Panc1 (cell line): ENCODE measurements at regions not wholly inside any gene's neighbourhood (a gene's known extent, or its start where the extent isn't known, plus 50 kb on each side); places are given as distances from the start of the nearest gene placed in this dataset.

Experiments used
- ATAC-seq: fragments of 200-7000 bp; cut with Tn5 transposase; 2 replicates; pipeline ENCODE4 v1.9.1; 2020; ENCODE audit warnings: mild to moderate bottlenecking, moderate library complexity
- BruUV-seq: library from RNA; stranded (reverse); fragments of 400-500 nt; replicated peaks from 2 replicates; lab custom pipeline; 2021; lab: Mats Ljungman, UMichigan
- CTCF ChIA-PET: fragments of 300-600 bp; sonication (Branson Sonifier 250); formaldehyde crosslinking; loops from one replicate; lab custom pipeline; 2022; ENCODE audit warnings: antibody characterized with exemption; lab: Charles Lee
- POLR2A ChIA-PET: fragments of 300-600 bp; sonication (Branson Sonifier 250); formaldehyde crosslinking; loops from one replicate; lab custom pipeline; 2022; ENCODE audit warnings: antibody characterized with exemption; lab: Charles Lee
- DNase-seq: peaks from one replicate; pipeline ENCODE4 v3.0.0-alpha.2; 2010; ENCODE audit warnings: low read depth, low spot score
- H3K27ac ChIP-seq: 2 replicates; pipeline ENCODE4 v1.5.1; 2011; ENCODE audit warnings: mild to moderate bottlenecking, low read length, inconsistent platforms
- H3K27me3 ChIP-seq: fragments of 200-500 bp; sonication (Bioruptor generic); 2 replicates; pipeline ENCODE4 v1.6.0; 2014; ENCODE audit warnings: low read length, inconsistent platforms; ENCODE audit not compliant: control insufficient read depth, insufficient read depth
- H3K36me3 ChIP-seq: fragments of 200-500 bp; sonication (Bioruptor generic); 2 replicates; pipeline ENCODE4 v1.5.1; 2014; ENCODE audit warnings: inconsistent platforms, mild to moderate bottlenecking, low read length, moderate library complexity; ENCODE audit not compliant: control insufficient read depth, insufficient read depth
- H3K4me1 ChIP-seq: 2 replicates; pipeline ENCODE4 v1.5.1; 2011; ENCODE audit warnings: inconsistent platforms, mild to moderate bottlenecking, low read length, moderate library complexity; ENCODE audit not compliant: control insufficient read depth, insufficient read depth
- H3K4me3 ChIP-seq, 2 experiments: 2 replicates each; pipeline ENCODE4 v1.5.1; 2011 to 2012; ENCODE audit warnings: low read depth in 2 of 2, low read length in 2 of 2, mild to moderate bottlenecking in 2 of 2, inconsistent platforms in 1 of 2, moderate library complexity in 1 of 2
- H3K9me3 ChIP-seq: fragments of 200-500 bp; sonication (Bioruptor generic); 2 replicates; pipeline ENCODE4 v1.5.1; 2014; ENCODE audit warnings: low read depth, mild to moderate bottlenecking, inconsistent platforms, low read length, moderate library complexity; ENCODE audit not compliant: control insufficient read depth, insufficient read depth
- CTCF ChIP-seq: fragments of 450-650 bp; IDR thresholded peaks from 2 replicates; pipeline ENCODE4 v1.5.1; 2017; ENCODE audit warnings: mild to moderate bottlenecking
- POLR2AphosphoS5 ChIP-seq: IDR thresholded peaks from 2 replicates; pipeline ENCODE4 v1.6.1; 2012; ENCODE audit warnings: mild to moderate bottlenecking, low read depth, low read length, moderate library complexity
- REST ChIP-seq, 2 experiments: IDR thresholded peaks; 2 replicates each; pipeline ENCODE4 v1.6.1; 2011 to 2012; ENCODE audit warnings: low read depth in 2 of 2, control low read depth in 1 of 2, low read length in 1 of 2, mild to moderate bottlenecking in 1 of 2, moderate library complexity in 1 of 2; ENCODE audit not compliant: insufficient read depth in 1 of 2
- SIN3A ChIP-seq: IDR thresholded peaks from 2 replicates; pipeline ENCODE4 v1.6.1; 2012; ENCODE audit warnings: low read depth, mild to moderate bottlenecking, low read length, moderate library complexity, borderline replicate concordance; ENCODE audit not compliant: insufficient read depth
- TCF7L2 ChIP-seq: IDR thresholded peaks from 2 replicates; pipeline ENCODE4 v1.6.1; 2011; ENCODE audit warnings: mild to moderate bottlenecking, low read depth, low read length, inconsistent platforms
- in situ Hi-C: cut with HindIII; loops from 2 replicates; pipeline ENCODE4 v1.10.0; 2016; ENCODE audit warnings: low sequenced_read_pairs, low pct_unique_long_range_greater_than_20kb
- intact Hi-C: fragments of 100-400 bp; cut with micrococcal nuclease; formaldehyde crosslinking; loops from one replicate; pipeline ENCODE4 v1.10.0; 2022; ENCODE audit not compliant: unreplicated experiment

- in situ Hi-C loops (no loop called here), intact Hi-C loops (no loop called here)
- TF ChIP-seq CTCF (no peak), REST (IDR thresholded peaks at IDR 0.05; ENCODE audit: insufficient read depth in 1 of 2, low read depth in 2 of 2, low read length in 1 of 2) (no peak), POLR2AphosphoS5 (no peak), TCF7L2 (no peak), SIN3A (no peak)
- no peaks in the 10 kb centered on the region for H3K4me1 ChIP-seq
- ChIA-PET POLR2A (no interaction called here), CTCF (no interaction called here)
- H3K36me3 ChIP-seq: no peaks in the 10 kb centered on the region
- H3K27ac ChIP-seq: no peak overlapping the region
- H3K27me3 ChIP-seq: no peaks in the 10 kb centered on the region; the same call in 1 of the 2 replicates
- BruUV-seq: no TSS peak
- no peak overlapping the region for H3K4me3 ChIP-seq
- no peaks in the 10 kb centered on the region for H3K9me3 ChIP-seq
- no peak for DNase-seq
- ATAC-seq: no peak
Observed at GRCh38 chr14:96991226-96991625, 194.0 kb downstream of the VRK1 start.

GRCh38 chr14:96994999-96995398, 197.8 kb downstream of the VRK1 start:
- H3K4me1 ChIP-seq: no peaks in the 10 kb centered on the region
- H3K36me3 ChIP-seq: no peaks in the 10 kb centered on the region
- no peaks in the 10 kb centered on the region; the same call in 1 of the 2 replicates for H3K27me3 ChIP-seq
- intact Hi-C loops (no loop called here), in situ Hi-C loops (no loop called here)
- POLR2A ChIA-PET: no interaction called here
- H3K9me3 ChIP-seq: no peaks in the 10 kb centered on the region
- ATAC-seq (no peak), DNase-seq (no peak)
- CTCF ChIA-PET: no interaction called here
- TF ChIP-seq SIN3A (no peak), REST (IDR thresholded peaks at IDR 0.05; ENCODE audit: insufficient read depth in 1 of 2, low read depth in 2 of 2, low read length in 1 of 2) (no peak), POLR2AphosphoS5 (no peak), CTCF (no peak), TCF7L2 (no peak)
- H3K4me3 ChIP-seq: no peak overlapping the region
- no TSS peak for BruUV-seq
- no peak overlapping the region for H3K27ac ChIP-seq
